Ishikawa (cell line): ENCODE measurements at regions not wholly inside any gene's neighbourhood (a gene's known extent, or its start where the extent isn't known, plus 50 kb on each side); places are given as distances from the start of the nearest gene placed in this dataset.

Source experiments
- EP300 ChIP-seq: IDR thresholded peaks from 2 replicates; pipeline ENCODE4 v1.6.1; 2012; ENCODE audit warnings: borderline replicate concordance
- RAD21 ChIP-seq: IDR thresholded peaks from 2 replicates; pipeline ENCODE4 v1.6.1; 2012; ENCODE audit warnings: low read depth

- no peak for TF ChIP-seq EP300
- TF ChIP-seq RAD21, result no peak
Observed at GRCh38 chr7:342681-343216, 52.8 kb downstream of the FOXL3 start.
